ENCODE measurements at regions not wholly inside any gene's neighbourhood (a gene's known extent, or its start where the extent isn't known, plus 50 kb on each side); places are given as distances from the start of the nearest gene placed in this dataset.

GRCh38 chr6:91606148-91606901 is 1019.5 kb upstream of the MAP3K7 start:
- no peak for DNase-seq (ENCODE audit: low read depth in 1 of 2, low spot score in 1 of 2)
- Histone ChIP-seq H3K4me3 (replicated peaks; ENCODE audit: insufficient read depth, low read length) (no peak overlapping the region), H3K27me3 (ENCODE audit: insufficient read depth, poor library complexity, severe bottlenecking) (no peaks in the 10 kb centered on the region), H3K27ac (replicated peaks) (no peak overlapping the region)
- TF ChIP-seq SPI1 (IDR thresholded peaks at IDR 0.05; ENCODE audit: borderline replicate concordance, low read depth), result no peak
- TF ChIP-seq GABPA (IDR thresholded peaks at IDR 0.05; ENCODE audit: low read depth), result no peak
- no peak for TF ChIP-seq POLR2AphosphoS5 (IDR thresholded peaks at IDR 0.05; ENCODE audit: low read depth)
- TF ChIP-seq CTCF (IDR thresholded peaks at IDR 0.05; ENCODE audit: insufficient read depth, low read length), result no peak
- no peak for TF ChIP-seq REST (IDR thresholded peaks at IDR 0.05; ENCODE audit: insufficient replicate concordance, low read depth)

- peak in 1 of 2 experiments; percentile 1 for DNase-seq (ENCODE audit: low read depth in 1 of 2, low spot score in 1 of 2)
- Histone ChIP-seq H3K27me3 (ENCODE audit: insufficient read depth, poor library complexity, severe bottlenecking) (no peaks in the 10 kb centered on the region), H3K27ac (replicated peaks) (no peak overlapping the region), H3K4me3 (replicated peaks; ENCODE audit: insufficient read depth, low read length) (no peak overlapping the region)
- TF ChIP-seq GABPA (IDR thresholded peaks at IDR 0.05; ENCODE audit: low read depth) (no peak), REST (IDR thresholded peaks at IDR 0.05; ENCODE audit: insufficient replicate concordance, low read depth) (no peak), POLR2AphosphoS5 (IDR thresholded peaks at IDR 0.05; ENCODE audit: low read depth) (no peak), CTCF (IDR thresholded peaks at IDR 0.05; ENCODE audit: insufficient read depth, low read length) (no peak), SPI1 (IDR thresholded peaks at IDR 0.05; ENCODE audit: borderline replicate concordance, low read depth) (no peak; the same call in 1 of the 2 replicates)
Measured at GRCh38 chr6:91600561-91600960, 1013.7 kb upstream of the MAP3K7 start.

- Histone ChIP-seq H3K27ac (replicated peaks) (no peak overlapping the region), H3K4me3 (replicated peaks; ENCODE audit: insufficient read depth, low read length) (no peak overlapping the region), H3K27me3 (ENCODE audit: insufficient read depth, poor library complexity, severe bottlenecking) (no peaks in the 10 kb centered on the region)
- DNase-seq (ENCODE audit: low read depth in 1 of 2, low spot score in 1 of 2), result no peak
- TF ChIP-seq POLR2AphosphoS5 (IDR thresholded peaks at IDR 0.05; ENCODE audit: low read depth), result no peak
- TF ChIP-seq REST (IDR thresholded peaks at IDR 0.05; ENCODE audit: insufficient replicate concordance, low read depth), result no peak
- no peak for TF ChIP-seq SPI1 (IDR thresholded peaks at IDR 0.05; ENCODE audit: borderline replicate concordance, low read depth)
- no peak for TF ChIP-seq CTCF (IDR thresholded peaks at IDR 0.05; ENCODE audit: insufficient read depth, low read length)
- TF ChIP-seq GABPA (IDR thresholded peaks at IDR 0.05; ENCODE audit: low read depth), result no peak
Measured at GRCh38 chr6:91590191-91590590, 1003.3 kb upstream of the MAP3K7 start.
